ENCODE measurements at regions not wholly inside any gene's neighbourhood (a gene's known extent, or its start where the extent isn't known, plus 50 kb on each side); places are given as distances from the start of the nearest gene placed in this dataset.

GRCh38 chr1:82731216-82731615 is 930.5 kb downstream of the ADGRL2 start:
- Histone ChIP-seq H3K36me3 (replicated peaks in 1 of 2; ENCODE audit: control insufficient read depth in 2 of 2, insufficient read depth in 2 of 2, low read length in 2 of 2) (no peaks in the 10 kb centered on the region), H3K4ac (ENCODE audit: low read length) (no peak overlapping the region), H4K8ac (ENCODE audit: low read depth, low read length) (no peak overlapping the region), H2BK15ac (ENCODE audit: low read length) (no peak overlapping the region), H2BK5ac (ENCODE audit: low read length) (no peak overlapping the region), H4K91ac (ENCODE audit: low read depth, low read length, poor library complexity) (no peak overlapping the region), H2AK5ac (ENCODE audit: low read depth, low read length) (no peak overlapping the region), H3K27me3 (ENCODE audit: control insufficient read depth in 3 of 3, insufficient read depth in 3 of 3, low read depth in 1 of 3, low read length in 3 of 3) (no peaks in the 10 kb centered on the region), H3K4me3 (ENCODE audit: low read length in 2 of 2) (no peak overlapping the region), H3K4me2 (ENCODE audit: insufficient read depth, low read length, poor library complexity, severe bottlenecking) (no peak overlapping the region), H3K14ac (ENCODE audit: low read length) (no peak overlapping the region), H3K79me1 (ENCODE audit: low read depth, low read length) (no peaks in the 10 kb centered on the region), H2BK12ac (ENCODE audit: low read length) (no peak overlapping the region), H3K9me3 (replicated peaks in 1 of 2; ENCODE audit: control insufficient read depth in 2 of 2, insufficient read depth in 1 of 2, low read depth in 1 of 2, low read length in 2 of 2) (peaks cover 3 to 20% of the 10 kb centered on the region in 2 donors), H3K23ac (ENCODE audit: low read depth, low read length, poor library complexity) (no peak overlapping the region), H3K18ac (ENCODE audit: low read length) (no peak overlapping the region), H2AFZ (ENCODE audit: low read length) (no peak overlapping the region), H3K9ac (ENCODE audit: low read depth, low read length, poor library complexity) (no peak overlapping the region), H3K4me1 (ENCODE audit: control insufficient read depth in 2 of 2, insufficient read depth in 1 of 2, low read depth in 1 of 2, low read length in 2 of 2) (no peaks in the 10 kb centered on the region), H2BK120ac (ENCODE audit: low read depth, low read length) (no peak overlapping the region), H3K27ac (replicated peaks; ENCODE audit: low read length) (no peak overlapping the region)
- no peak for DNase-seq (ENCODE audit: low spot score)

DNA sequence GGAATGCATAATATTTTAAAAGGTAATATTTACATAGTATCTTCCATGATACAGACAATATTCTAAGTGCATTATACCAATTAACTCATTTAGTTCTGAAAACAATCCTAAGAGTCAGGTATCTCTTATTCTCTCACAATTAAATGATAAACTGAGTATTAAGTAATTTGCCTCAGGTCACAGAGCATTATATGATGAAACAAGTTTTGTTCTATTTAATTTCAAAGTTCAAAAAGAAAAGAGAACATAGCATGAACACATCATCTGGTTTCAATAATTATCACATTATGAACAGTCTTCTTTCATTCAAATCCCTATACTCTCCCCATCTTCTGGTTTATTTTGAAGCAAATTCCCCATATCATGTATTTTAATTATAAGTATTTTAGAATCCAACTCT is 927.5 kb downstream of the ADGRL2 start:
- H2BK5ac ChIP-seq (ENCODE audit: low read length): no peak overlapping the region
- no peak overlapping the region for H3K9ac ChIP-seq (ENCODE audit: low read depth, low read length, poor library complexity)
- H3K23ac ChIP-seq (ENCODE audit: low read depth, low read length, poor library complexity): no peak overlapping the region
- H2BK120ac ChIP-seq (ENCODE audit: low read depth, low read length): no peak overlapping the region
- no peaks in the 10 kb centered on the region for H3K27me3 ChIP-seq (ENCODE audit: control insufficient read depth in 3 of 3, insufficient read depth in 3 of 3, low read depth in 1 of 3, low read length in 3 of 3)
- peaks cover 3 to 20% of the 10 kb centered on the region in 2 donors for H3K9me3 ChIP-seq (replicated peaks in 1 of 2; ENCODE audit: control insufficient read depth in 2 of 2, insufficient read depth in 1 of 2, low read depth in 1 of 2, low read length in 2 of 2)
- H4K91ac ChIP-seq (ENCODE audit: low read depth, low read length, poor library complexity): no peak overlapping the region
- no peak overlapping the region for H3K18ac ChIP-seq (ENCODE audit: low read length)
- no peak for DNase-seq (ENCODE audit: low spot score)
- no peaks in the 10 kb centered on the region for H3K79me1 ChIP-seq (ENCODE audit: low read depth, low read length)
- H2AFZ ChIP-seq (ENCODE audit: low read length): no peak overlapping the region
- no peaks in the 10 kb centered on the region for H3K4me1 ChIP-seq (ENCODE audit: control insufficient read depth in 2 of 2, insufficient read depth in 1 of 2, low read depth in 1 of 2, low read length in 2 of 2)
- no peak overlapping the region for H4K8ac ChIP-seq (ENCODE audit: low read depth, low read length)
- H3K36me3 ChIP-seq (replicated peaks in 1 of 2; ENCODE audit: control insufficient read depth in 2 of 2, insufficient read depth in 2 of 2, low read length in 2 of 2): no peaks in the 10 kb centered on the region
- H3K14ac ChIP-seq (ENCODE audit: low read length): no peak overlapping the region
- H2BK12ac ChIP-seq (ENCODE audit: low read length): no peak overlapping the region
- H3K27ac ChIP-seq (replicated peaks; ENCODE audit: low read length): no peak overlapping the region
- H3K4me2 ChIP-seq (ENCODE audit: insufficient read depth, low read length, poor library complexity, severe bottlenecking): no peak overlapping the region
- H2BK15ac ChIP-seq (ENCODE audit: low read length): no peak overlapping the region
- H3K4ac ChIP-seq (ENCODE audit: low read length): no peak overlapping the region
- H3K4me3 ChIP-seq (ENCODE audit: low read length in 2 of 2): no peak overlapping the region
- H2AK5ac ChIP-seq (ENCODE audit: low read depth, low read length): no peak overlapping the region

DNA sequence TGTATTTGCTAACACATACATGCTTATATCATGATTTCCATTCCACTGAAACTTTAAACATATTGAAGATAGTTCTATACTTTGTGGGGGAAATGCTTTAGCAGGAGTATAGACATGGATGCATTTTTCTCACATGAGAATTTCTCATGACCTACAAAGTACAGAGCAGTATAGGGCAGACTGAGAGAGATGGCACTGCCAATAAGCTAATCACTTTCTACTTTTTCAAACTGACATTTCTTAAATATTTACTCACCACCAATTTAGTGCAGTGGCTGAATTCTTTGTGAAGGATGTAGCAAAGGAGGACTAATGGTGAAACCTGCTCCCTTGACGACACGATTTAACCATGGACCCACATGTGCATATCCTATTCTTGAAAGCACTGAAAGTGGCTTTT is 923.5 kb downstream of the ADGRL2 start:
- no peak for DNase-seq (ENCODE audit: low spot score)
- peaks cover 0 to 4% of the 10 kb centered on the region in 2 donors for H3K9me3 ChIP-seq (replicated peaks in 1 of 2; ENCODE audit: control insufficient read depth in 2 of 2, insufficient read depth in 1 of 2, low read depth in 1 of 2, low read length in 2 of 2)
- no peak overlapping the region for H2BK12ac ChIP-seq (ENCODE audit: low read length)
- no peak overlapping the region for H2BK120ac ChIP-seq (ENCODE audit: low read depth, low read length)
- H3K18ac ChIP-seq (ENCODE audit: low read length): no peak overlapping the region
- no peaks in the 10 kb centered on the region for H3K27me3 ChIP-seq (ENCODE audit: control insufficient read depth in 3 of 3, insufficient read depth in 3 of 3, low read depth in 1 of 3, low read length in 3 of 3)
- H3K9ac ChIP-seq (ENCODE audit: low read depth, low read length, poor library complexity): no peak overlapping the region
- no peak overlapping the region for H4K91ac ChIP-seq (ENCODE audit: low read depth, low read length, poor library complexity)
- no peaks in the 10 kb centered on the region for H3K36me3 ChIP-seq (replicated peaks in 1 of 2; ENCODE audit: control insufficient read depth in 2 of 2, insufficient read depth in 2 of 2, low read length in 2 of 2)
- no peak overlapping the region for H2BK15ac ChIP-seq (ENCODE audit: low read length)
- no peak overlapping the region for H3K4me3 ChIP-seq (ENCODE audit: low read length in 2 of 2)
- H3K4me2 ChIP-seq (ENCODE audit: insufficient read depth, low read length, poor library complexity, severe bottlenecking): no peak overlapping the region
- no peak overlapping the region for H4K8ac ChIP-seq (ENCODE audit: low read depth, low read length)
- WGBS, 2 donors (ENCODE audit: extremely low coverage in 2 of 2, insufficient read length in 2 of 2, insufficient replicate concordance in 1 of 2): no CpG with 5 or more reads among the region's 2 CpGs
- H3K4me1 ChIP-seq (ENCODE audit: control insufficient read depth in 2 of 2, insufficient read depth in 1 of 2, low read depth in 1 of 2, low read length in 2 of 2): no peaks in the 10 kb centered on the region
- no peak overlapping the region for H2AFZ ChIP-seq (ENCODE audit: low read length)
- H2BK5ac ChIP-seq (ENCODE audit: low read length): no peak overlapping the region
- H3K79me1 ChIP-seq (ENCODE audit: low read depth, low read length): no peaks in the 10 kb centered on the region
- no peak overlapping the region for H3K4ac ChIP-seq (ENCODE audit: low read length)
- no peak overlapping the region for H3K14ac ChIP-seq (ENCODE audit: low read length)
- no peak overlapping the region for H3K23ac ChIP-seq (ENCODE audit: low read depth, low read length, poor library complexity)
- H3K27ac ChIP-seq (replicated peaks; ENCODE audit: low read length): no peak overlapping the region
- H2AK5ac ChIP-seq (ENCODE audit: low read depth, low read length): no peak overlapping the region

GRCh38 chr1:82722608-82723007 is 921.9 kb downstream of the ADGRL2 start:
- H4K91ac ChIP-seq (ENCODE audit: low read depth, low read length, poor library complexity): no peak overlapping the region
- no peak overlapping the region for H3K27ac ChIP-seq (replicated peaks; ENCODE audit: low read length)
- H3K14ac ChIP-seq (ENCODE audit: low read length): no peak overlapping the region
- H4K8ac ChIP-seq (ENCODE audit: low read depth, low read length): no peak overlapping the region
- no peak for DNase-seq (ENCODE audit: low spot score)
- H3K4ac ChIP-seq (ENCODE audit: low read length): no peak overlapping the region
- peaks cover 0 to 4% of the 10 kb centered on the region in 2 donors for H3K9me3 ChIP-seq (replicated peaks in 1 of 2; ENCODE audit: control insufficient read depth in 2 of 2, insufficient read depth in 1 of 2, low read depth in 1 of 2, low read length in 2 of 2)
- no peak overlapping the region for H2BK5ac ChIP-seq (ENCODE audit: low read length)
- no peak overlapping the region for H3K4me3 ChIP-seq (ENCODE audit: low read length in 2 of 2)
- H2BK120ac ChIP-seq (ENCODE audit: low read depth, low read length): no peak overlapping the region
- no peaks in the 10 kb centered on the region for H3K27me3 ChIP-seq (ENCODE audit: control insufficient read depth in 3 of 3, insufficient read depth in 3 of 3, low read depth in 1 of 3, low read length in 3 of 3)
- H3K9ac ChIP-seq (ENCODE audit: low read depth, low read length, poor library complexity): no peak overlapping the region
- no CpG with 5 or more reads among the region's 3 CpGs for WGBS, 2 donors (ENCODE audit: extremely low coverage in 2 of 2, insufficient read length in 2 of 2, insufficient replicate concordance in 1 of 2)
- H2AFZ ChIP-seq (ENCODE audit: low read length): no peak overlapping the region
- H3K4me1 ChIP-seq (ENCODE audit: control insufficient read depth in 2 of 2, insufficient read depth in 1 of 2, low read depth in 1 of 2, low read length in 2 of 2): no peaks in the 10 kb centered on the region
- no peak overlapping the region for H2BK12ac ChIP-seq (ENCODE audit: low read length)
- H3K4me2 ChIP-seq (ENCODE audit: insufficient read depth, low read length, poor library complexity, severe bottlenecking): no peak overlapping the region
- H2BK15ac ChIP-seq (ENCODE audit: low read length): no peak overlapping the region
- no peaks in the 10 kb centered on the region for H3K36me3 ChIP-seq (replicated peaks in 1 of 2; ENCODE audit: control insufficient read depth in 2 of 2, insufficient read depth in 2 of 2, low read length in 2 of 2)
- no peak overlapping the region for H2AK5ac ChIP-seq (ENCODE audit: low read depth, low read length)
- H3K23ac ChIP-seq (ENCODE audit: low read depth, low read length, poor library complexity): no peak overlapping the region
- no peaks in the 10 kb centered on the region for H3K79me1 ChIP-seq (ENCODE audit: low read depth, low read length)
- H3K18ac ChIP-seq (ENCODE audit: low read length): no peak overlapping the region
